Right lobe of liver (tissue), 4 donors: ENCODE measurements at regions not wholly inside any gene's neighbourhood (a gene's known extent, or its start where the extent isn't known, plus 50 kb on each side); places are given as distances from the start of the nearest gene placed in this dataset.

Experiments
- POLR2A ChIP-seq: fragments of 450-650 bp; IDR thresholded peaks from one replicate; pipeline ENCODE4 v1.6.1; 2017; ENCODE audit warnings: antibody characterized with exemption, mild to moderate bottlenecking
- TF ChIP-seq, protein P1 (sequence below), 4 donors: fragments of 200-600 bp in 3 of 4; fragments of 450-650 bp in 1 of 4; IDR thresholded peaks; one replicate each; pipeline versions ENCODE4 v1.5.1 to v1.8.0; 2016 to 2022; ENCODE audit warnings: antibody characterized with exemption in 4 of 4, mild to moderate bottlenecking in 2 of 4
- donor health status: DM: no; HTN: no; CAD: no.
- donor health status: DM: no; HTN: no; CAD: no.
- donor health status: DM: no; HTN: yes; CAD: no.

GRCh38 chr3:80983753-80984152 lies 777.7 kb downstream of the GBE1 start:
- TF ChIP-seq, protein P1, sequence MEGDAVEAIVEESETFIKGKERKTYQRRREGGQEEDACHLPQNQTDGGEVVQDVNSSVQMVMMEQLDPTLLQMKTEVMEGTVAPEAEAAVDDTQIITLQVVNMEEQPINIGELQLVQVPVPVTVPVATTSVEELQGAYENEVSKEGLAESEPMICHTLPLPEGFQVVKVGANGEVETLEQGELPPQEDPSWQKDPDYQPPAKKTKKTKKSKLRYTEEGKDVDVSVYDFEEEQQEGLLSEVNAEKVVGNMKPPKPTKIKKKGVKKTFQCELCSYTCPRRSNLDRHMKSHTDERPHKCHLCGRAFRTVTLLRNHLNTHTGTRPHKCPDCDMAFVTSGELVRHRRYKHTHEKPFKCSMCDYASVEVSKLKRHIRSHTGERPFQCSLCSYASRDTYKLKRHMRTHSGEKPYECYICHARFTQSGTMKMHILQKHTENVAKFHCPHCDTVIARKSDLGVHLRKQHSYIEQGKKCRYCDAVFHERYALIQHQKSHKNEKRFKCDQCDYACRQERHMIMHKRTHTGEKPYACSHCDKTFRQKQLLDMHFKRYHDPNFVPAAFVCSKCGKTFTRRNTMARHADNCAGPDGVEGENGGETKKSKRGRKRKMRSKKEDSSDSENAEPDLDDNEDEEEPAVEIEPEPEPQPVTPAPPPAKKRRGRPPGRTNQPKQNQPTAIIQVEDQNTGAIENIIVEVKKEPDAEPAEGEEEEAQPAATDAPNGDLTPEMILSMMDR (IDR thresholded peaks at IDR 0.05), result no peak
- no peak for TF ChIP-seq POLR2A
